GM12872 (cell line): ENCODE measurements at regions not wholly inside any gene's neighbourhood (a gene's known extent, or its start where the extent isn't known, plus 50 kb on each side); places are given as distances from the start of the nearest gene placed in this dataset.

Experiments used
- TF ChIP-seq, protein P1 (sequence below): IDR thresholded peaks from 3 replicates; pipeline ENCODE4 v1.5.1; 2011; ENCODE audit warnings: low read depth, mild to moderate bottlenecking, low read length, moderate library complexity; ENCODE audit not compliant: insufficient read depth

DNA sequence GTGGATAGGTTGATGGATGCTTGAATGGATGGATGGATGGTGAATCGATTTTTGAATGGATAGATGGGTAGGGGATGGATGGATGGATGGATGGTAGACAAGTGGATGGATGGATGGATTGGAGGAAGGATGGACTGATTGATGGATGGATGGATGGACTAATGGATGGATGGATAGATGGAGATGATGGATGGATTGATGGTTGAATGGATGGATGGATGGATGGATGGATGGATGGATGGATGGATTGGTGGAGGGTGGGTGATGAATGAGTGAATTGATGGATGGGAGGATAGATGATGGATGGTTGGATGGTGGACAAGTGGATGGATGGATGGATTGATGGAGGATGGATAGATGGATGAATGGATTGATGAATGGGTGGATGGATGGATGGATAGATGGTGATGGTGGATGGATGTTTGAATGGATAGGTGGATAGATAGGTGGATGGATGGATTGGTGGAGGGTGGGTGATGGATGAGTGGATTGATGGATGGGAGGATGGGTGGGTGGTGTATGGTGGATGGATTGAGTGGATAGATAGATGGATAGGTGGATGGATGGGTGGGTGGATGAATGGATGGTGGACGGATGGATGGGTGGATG, 1140.9 kb downstream of the BRD1 start:
- TF ChIP-seq, protein P1, sequence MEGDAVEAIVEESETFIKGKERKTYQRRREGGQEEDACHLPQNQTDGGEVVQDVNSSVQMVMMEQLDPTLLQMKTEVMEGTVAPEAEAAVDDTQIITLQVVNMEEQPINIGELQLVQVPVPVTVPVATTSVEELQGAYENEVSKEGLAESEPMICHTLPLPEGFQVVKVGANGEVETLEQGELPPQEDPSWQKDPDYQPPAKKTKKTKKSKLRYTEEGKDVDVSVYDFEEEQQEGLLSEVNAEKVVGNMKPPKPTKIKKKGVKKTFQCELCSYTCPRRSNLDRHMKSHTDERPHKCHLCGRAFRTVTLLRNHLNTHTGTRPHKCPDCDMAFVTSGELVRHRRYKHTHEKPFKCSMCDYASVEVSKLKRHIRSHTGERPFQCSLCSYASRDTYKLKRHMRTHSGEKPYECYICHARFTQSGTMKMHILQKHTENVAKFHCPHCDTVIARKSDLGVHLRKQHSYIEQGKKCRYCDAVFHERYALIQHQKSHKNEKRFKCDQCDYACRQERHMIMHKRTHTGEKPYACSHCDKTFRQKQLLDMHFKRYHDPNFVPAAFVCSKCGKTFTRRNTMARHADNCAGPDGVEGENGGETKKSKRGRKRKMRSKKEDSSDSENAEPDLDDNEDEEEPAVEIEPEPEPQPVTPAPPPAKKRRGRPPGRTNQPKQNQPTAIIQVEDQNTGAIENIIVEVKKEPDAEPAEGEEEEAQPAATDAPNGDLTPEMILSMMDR = no peak

DNA sequence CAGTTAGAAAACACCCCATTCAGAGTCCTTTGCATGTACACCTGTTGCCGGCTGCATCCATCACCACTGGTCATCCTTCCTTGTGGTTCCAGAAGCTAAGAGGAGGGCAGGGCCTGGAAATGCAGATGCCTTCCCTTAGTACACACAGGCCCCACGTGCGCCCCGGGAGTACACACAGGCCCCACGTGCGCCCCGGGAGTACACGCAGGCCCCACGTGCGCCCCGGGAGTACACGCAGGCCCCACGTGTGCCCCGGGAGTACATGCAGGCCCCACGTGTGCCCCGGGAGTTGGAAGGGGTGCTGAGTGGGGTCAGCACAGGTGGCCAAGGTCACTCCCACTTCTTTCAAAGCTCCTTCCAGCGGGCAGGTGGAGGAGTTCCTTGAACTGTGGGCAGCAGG, 1141.9 kb downstream of the BRD1 start:
- TF ChIP-seq, protein P1 = no peak

DNA sequence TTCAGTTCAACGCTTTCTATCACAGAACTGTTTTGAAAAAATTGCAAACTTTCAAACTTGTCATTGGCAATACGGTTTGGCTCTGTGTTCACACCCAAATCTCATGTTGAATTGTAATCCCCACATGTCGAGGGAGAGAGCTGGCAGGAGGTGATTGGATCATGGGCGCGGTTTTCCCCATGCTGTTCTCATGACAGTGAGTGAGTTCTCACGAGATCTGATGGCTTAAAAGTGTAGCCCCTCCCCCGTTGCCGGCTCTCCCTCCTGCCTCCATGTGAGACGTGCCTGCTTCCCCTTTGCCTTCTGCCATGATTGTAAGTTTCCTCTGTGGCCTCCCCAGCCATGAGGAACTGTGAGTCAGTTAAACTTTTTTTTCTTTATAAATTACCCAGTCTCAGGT, 1144.0 kb downstream of the BRD1 start:
- TF ChIP-seq, protein P1 = no peak

- TF ChIP-seq, protein P1 = no peak
Observed at GRCh38 chr22:48682504-48682903, 1145.2 kb downstream of the BRD1 start.

- TF ChIP-seq, protein P1 = no peak
Observed at GRCh38 chr22:48680601-48681000, 1147.1 kb downstream of the BRD1 start.

- TF ChIP-seq, protein P1 = no peak
Observed at GRCh38 chr22:48679656-48680555, 1147.8 kb downstream of the BRD1 start.

DNA sequence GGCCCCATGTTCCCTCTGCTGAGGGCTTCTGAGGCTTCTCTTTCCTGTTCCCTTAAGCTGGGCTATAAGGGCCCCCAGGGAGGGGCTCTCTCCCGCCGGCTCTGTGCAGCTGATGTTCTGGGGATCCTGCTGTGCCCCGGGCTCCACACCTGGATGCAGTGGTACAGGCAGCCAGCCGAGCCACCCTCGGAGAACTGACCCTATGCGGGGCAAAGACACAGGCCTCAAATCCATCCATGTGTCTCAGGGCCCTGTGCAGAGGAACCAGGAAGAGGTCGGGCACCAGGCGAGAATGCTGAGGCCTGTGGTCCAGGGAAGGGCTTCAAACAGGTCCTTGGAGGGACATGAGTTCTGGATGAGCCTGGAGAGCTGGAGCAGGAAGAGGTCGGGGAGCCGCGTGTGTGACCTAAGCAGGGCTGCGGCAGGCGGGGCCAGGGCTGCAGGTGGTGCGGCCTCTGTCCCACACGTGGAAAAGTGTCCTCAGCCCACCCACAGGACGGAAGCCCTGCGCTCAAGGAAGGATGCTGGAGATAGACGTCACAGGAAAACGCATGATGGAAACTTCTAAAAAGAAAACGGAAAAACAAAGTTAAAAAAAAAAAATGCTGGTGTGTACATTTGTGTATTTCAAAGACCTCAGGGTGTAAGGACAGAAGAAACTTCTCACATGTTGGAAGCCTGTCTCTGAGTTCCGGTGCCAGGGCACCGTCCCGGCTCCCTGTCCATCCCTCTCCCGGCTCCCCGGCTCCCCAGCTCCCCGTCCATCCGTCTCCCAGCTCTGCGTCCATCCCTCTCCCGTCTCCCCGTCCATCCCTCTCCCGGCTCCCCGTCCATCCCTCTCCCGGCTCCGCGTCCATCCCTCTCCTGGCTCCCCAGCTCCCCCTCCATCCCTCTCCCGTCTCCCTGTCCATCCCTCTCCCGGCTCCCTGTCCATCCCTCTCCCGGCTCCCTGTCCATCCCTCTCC, 1149.2 kb downstream of the BRD1 start:
- TF ChIP-seq, protein P1 = no peak
